IPS DF 6.9 (cell line): ENCODE measurements at regions not wholly inside any gene's neighbourhood (a gene's known extent, or its start where the extent isn't known, plus 50 kb on each side); places are given as distances from the start of the nearest gene placed in this dataset.
"Not testable (repeated sequence)": the region's sequence is repeated elsewhere in the genome, so short reads cannot be mapped to it uniquely, and the experiment has no call there.

Source experiments
- DNase-seq: peaks from one replicate; pipeline ENCODE4 v3.0.0-alpha.2; 2013; ENCODE audit warnings: low read depth, low spot score
- H3K27ac ChIP-seq: one replicate; pipeline ENCODE4 v1.5.1; 2013; ENCODE audit warnings: low read length, control low read depth
- H3K27me3 ChIP-seq: 2 replicates; pipeline ENCODE4 v1.6.1; 2013; ENCODE audit warnings: mild to moderate bottlenecking, low read length; ENCODE audit not compliant: control insufficient read depth, insufficient read depth
- H3K36me3 ChIP-seq: 2 replicates; pipeline ENCODE4 v1.6.1; 2013; ENCODE audit warnings: low read length; ENCODE audit not compliant: control insufficient read depth, insufficient read depth
- H3K4me1 ChIP-seq: 2 replicates; pipeline ENCODE4 v1.6.1; 2013; ENCODE audit warnings: low read length; ENCODE audit not compliant: control insufficient read depth, insufficient read depth
- H3K4me3 ChIP-seq: 2 replicates; pipeline ENCODE4 v1.5.1; 2013; ENCODE audit warnings: mild to moderate bottlenecking, low read length
- H3K9me3 ChIP-seq: 2 replicates; pipeline ENCODE4 v1.6.1; 2013; ENCODE audit warnings: low read length, inconsistent platforms; ENCODE audit not compliant: control insufficient read depth, insufficient read depth
- WGBS: extraction: QIAGEN DNeasy Blood & Tissue Kit; methylation state at CpG from one replicate; pipeline ENCODE4 v1.1.7; 2013; ENCODE audit warnings: mixed read lengths, missing lambda C conversion rate; ENCODE audit not compliant: insufficient read length, insufficient coverage; 5-methylcytosine and 5-hydroxymethylcytosine counted together

DNA sequence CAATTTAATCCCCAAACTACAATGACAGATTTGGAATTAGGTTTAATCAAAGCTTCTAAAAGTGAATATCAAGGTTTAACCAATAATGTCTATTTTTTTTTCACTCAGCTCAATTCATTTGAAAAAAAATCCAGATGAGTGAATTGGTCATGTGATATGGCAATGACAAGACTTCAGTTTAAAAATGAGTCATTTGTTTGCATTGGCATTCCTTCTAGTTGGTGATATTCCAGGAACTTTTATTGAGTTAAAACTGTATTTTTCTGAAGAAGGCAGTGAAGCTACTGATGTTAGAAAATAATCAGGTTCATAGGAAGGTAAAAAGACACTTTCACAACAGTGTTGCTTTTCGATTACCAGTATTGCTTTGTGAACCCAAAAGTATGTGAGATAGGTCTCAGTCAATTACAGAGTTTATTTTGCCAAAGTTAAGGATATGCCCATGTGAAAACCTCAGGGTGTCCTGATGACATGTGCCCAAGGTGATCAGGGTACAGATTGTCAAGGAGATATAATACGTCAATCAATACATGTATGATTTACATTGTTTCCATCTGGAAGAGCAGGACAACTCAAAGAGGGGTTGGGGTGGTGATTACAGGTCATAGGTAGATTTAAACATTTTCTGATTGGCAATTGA is 1214.9 kb downstream of the GALC start:
- Histone ChIP-seq H3K27me3 (no peaks in the 10 kb centered on the region), H3K9me3 (no peaks in the 10 kb centered on the region), H3K27ac (no peak overlapping the region), H3K36me3 (no peaks in the 10 kb centered on the region), H3K4me3 (no peak overlapping the region), H3K4me1 (no peaks in the 10 kb centered on the region)
- DNase-seq: no peak
- WGBS: no CpG with 5 or more reads among the region's 2 CpGs

DNA sequence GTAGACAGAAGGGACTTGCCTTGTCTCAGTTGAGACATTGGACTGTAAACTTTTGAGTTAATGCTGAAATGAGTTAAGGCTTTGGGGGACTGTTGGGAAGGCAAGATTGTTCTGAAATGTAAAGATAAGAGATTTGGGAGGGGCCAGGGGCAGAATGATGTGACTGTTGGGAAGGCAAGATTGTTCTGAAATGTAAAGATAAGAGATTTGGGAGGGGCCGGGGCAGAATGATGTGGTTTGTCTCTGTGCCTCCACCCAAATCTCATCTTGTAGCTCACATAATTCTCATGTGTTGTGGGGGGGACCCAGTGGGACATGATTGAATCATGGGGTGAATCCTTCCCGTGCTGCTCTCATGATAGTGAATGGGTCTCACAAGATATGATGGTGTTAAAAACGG is 1217.1 kb downstream of the GALC start:
- not testable (repeated sequence) for H3K4me1 ChIP-seq, H3K27ac ChIP-seq, H3K9me3 ChIP-seq, H3K4me3 ChIP-seq, H3K36me3 ChIP-seq, H3K27me3 ChIP-seq, DNase-seq
- no CpG with 5 or more reads among the region's 3 CpGs for WGBS

DNA sequence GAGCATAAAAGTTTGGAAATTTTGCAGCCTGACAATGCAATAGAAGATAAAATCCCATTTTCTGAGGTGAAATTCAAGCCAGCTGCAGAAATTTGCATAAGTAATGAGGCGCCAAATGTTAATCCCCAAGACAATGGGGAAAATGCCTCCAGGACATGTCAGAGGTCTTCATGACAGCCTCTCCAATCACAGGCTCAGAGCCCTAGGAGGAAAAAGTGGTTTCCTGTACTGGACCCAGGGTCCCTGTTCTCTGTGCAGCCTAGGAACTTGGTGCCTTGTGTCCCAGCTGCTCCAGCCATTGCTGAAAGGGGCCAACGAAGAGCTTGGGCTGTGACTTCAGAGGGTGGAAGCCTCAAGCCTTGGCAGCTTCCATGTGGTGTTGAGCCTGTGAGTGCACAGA is 1218.1 kb downstream of the GALC start:
- H3K4me1 ChIP-seq: no peaks in the 10 kb centered on the region
- H3K27ac ChIP-seq: no peak overlapping the region
- WGBS: no CpG with 5 or more reads among the region's 2 CpGs
- no peak for DNase-seq
- H3K4me3 ChIP-seq: no peak overlapping the region
- no peaks in the 10 kb centered on the region for H3K27me3 ChIP-seq
- no peaks in the 10 kb centered on the region for H3K36me3 ChIP-seq
- H3K9me3 ChIP-seq: no peaks in the 10 kb centered on the region

DNA sequence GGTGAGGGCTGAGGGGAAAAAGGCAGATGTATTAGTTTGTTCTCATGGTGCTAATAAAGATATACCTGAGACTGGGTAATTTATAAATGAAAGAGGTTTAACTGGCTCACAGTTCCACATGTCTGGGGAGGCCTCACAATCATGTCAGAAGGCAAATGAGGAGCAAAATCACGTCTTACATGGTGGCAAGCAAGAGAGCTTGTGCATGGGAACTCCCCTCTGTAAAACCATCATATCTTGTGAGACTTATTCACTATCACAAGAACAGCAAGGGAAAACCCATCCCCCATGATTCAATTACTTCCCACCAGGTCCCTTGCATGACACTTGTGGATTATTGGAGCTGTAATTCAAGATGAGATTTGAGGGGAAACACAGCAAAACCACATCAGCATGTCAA is 1220.9 kb downstream of the GALC start:
- H3K27me3 ChIP-seq: no peaks in the 10 kb centered on the region
- WGBS: no CpG with 5 or more reads among the region's 1 CpG
- DNase-seq: no peak
- no peaks in the 10 kb centered on the region for H3K4me1 ChIP-seq
- no peaks in the 10 kb centered on the region for H3K9me3 ChIP-seq
- no peaks in the 10 kb centered on the region for H3K36me3 ChIP-seq
- no peak overlapping the region for H3K4me3 ChIP-seq
- no peak overlapping the region for H3K27ac ChIP-seq

DNA sequence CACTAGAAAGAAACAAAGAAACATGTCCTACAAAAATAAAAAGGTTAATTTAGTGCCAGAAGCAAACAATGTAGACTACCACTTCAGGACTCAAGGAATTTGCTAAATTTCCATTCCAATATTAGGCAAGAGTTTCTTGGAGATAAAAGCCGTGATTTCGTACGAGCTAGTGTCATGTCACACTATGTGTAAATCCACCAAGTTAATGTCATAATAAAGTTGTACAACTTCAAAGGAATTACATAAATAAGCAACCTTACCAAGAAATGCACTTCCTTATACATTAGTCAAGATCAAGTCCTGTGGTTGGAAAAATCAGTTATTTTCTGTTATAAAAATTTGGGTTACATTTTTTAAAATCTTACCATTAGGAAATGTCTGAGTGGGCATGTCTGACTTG is 1222.8 kb downstream of the GALC start:
- Histone ChIP-seq H3K9me3 (no peaks in the 10 kb centered on the region), H3K27me3 (no peaks in the 10 kb centered on the region), H3K36me3 (no peaks in the 10 kb centered on the region), H3K27ac (no peak overlapping the region), H3K4me1 (no peaks in the 10 kb centered on the region), H3K4me3 (no peak overlapping the region)
- DNase-seq: no peak
- no CpG with 5 or more reads among the region's 3 CpGs for WGBS

DNA sequence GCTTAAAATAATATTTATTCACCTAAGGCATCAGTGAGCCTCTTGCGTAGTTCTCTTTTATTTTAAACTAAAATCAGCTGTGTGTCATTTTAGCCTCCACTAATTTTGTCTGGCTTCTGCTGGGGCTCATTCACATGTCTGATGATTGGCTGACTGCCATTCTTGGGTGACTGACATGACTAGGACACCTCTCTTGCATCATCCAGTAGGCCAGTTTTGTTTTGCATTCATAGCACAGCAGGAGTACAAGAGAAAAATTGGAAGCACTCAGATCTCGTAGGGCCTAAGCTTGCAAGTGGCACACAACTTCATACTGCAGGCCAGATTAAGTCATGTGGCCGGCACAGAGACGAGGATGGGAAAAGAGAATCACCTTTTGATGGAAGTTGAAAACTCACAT is 1226.5 kb downstream of the GALC start:
- H3K4me3 ChIP-seq: no peak overlapping the region
- no CpG with 5 or more reads among the region's 4 CpGs for WGBS
- H3K27ac ChIP-seq: no peak overlapping the region
- H3K27me3 ChIP-seq: no peaks in the 10 kb centered on the region
- no peaks in the 10 kb centered on the region for H3K36me3 ChIP-seq
- DNase-seq: no peak
- no peaks in the 10 kb centered on the region for H3K4me1 ChIP-seq
- no peaks in the 10 kb centered on the region for H3K9me3 ChIP-seq

DNA sequence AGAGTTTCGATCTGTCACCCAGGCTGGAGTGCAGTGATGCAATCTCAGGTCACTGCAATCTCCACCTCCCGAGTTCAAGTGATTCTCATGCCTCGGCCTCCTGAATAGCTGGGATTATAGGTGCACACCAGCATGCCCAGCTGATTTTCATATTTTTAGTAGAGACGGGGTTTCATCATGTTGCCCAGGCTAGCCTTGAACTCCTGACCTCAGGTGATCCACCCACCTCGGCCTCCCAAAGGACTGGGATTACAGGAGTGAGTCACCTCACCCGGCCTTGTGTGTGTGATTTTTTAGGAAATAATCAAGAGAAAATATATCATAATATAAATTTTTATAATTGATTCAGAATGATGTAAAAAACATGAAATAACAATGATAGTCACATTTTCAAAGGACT is 1231.4 kb downstream of the GALC start:
- whole genome bisulfite sequencing: no CpG with 5 or more reads among the region's 6 CpGs
- H3K4me3 ChIP-seq: no peak overlapping the region
- no peaks in the 10 kb centered on the region for H3K27me3 ChIP-seq
- no peak for DNase-seq
- H3K36me3 ChIP-seq: no peaks in the 10 kb centered on the region
- no peaks in the 10 kb centered on the region for H3K4me1 ChIP-seq
- no peaks in the 10 kb centered on the region for H3K9me3 ChIP-seq
- no peak overlapping the region for H3K27ac ChIP-seq

DNA sequence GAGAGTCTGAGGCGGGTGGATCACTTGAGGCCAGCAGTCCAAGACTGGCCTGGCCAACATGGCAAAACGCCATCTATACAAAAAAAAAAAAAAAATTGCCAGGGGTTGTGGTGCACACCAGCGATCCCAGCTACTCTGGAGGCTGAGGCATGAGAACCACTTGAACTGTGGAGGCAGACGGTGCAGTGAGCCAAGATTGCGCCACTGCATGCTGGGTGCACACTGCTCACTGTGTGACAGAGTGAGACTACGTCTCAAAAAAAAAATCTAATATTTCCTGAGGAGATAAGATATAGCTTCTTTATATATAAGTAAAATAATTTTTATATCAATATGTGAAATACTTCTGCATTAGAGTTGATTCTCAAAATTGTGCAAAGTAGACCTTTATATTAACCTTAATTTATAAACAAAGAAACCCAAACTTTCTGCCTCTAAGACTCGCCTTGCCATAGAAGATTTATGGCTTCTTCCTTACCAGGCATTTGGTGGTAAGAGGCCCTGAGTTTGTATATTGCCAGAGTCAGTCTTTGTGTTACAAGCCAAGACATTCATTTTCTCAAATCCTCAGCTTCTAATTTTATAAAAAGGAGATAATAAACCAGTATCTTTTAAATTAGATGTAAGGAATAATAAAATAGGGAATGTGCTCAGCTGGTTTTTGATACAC is 1226.7 kb downstream of the FLRT2 start:
- Histone ChIP-seq H3K4me3 (no peak overlapping the region), H3K27ac (no peak overlapping the region), H3K36me3 (no peaks in the 10 kb centered on the region), H3K27me3 (no peaks in the 10 kb centered on the region), H3K9me3 (peaks cover 3% of the 10 kb centered on the region; the same call in 1 of the 2 replicates), H3K4me1 (no peaks in the 10 kb centered on the region)
- WGBS: no CpG with 5 or more reads among the region's 7 CpGs
- DNase-seq: no peak

DNA sequence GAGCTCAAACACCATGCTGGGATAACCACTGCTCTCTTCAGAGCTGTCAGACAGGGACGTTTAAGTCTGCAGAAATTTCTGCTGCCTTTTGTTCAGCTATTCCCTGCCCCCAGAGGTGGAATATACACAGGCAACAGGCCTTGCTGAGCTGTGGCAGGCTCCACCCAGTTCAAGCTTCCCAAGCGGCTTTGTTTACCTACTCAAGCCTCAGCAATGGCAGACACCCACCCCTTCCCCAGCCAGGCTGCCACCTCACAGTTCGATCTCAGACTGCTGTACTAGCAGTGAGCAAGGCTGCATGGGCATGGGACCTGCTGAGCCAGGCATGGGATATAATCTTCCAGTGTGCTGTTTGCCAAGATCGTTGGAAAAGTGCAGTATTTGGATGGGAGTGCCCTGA is 1220.5 kb downstream of the FLRT2 start:
- not testable (repeated sequence) for H3K36me3 ChIP-seq, H3K27me3 ChIP-seq, DNase-seq, H3K9me3 ChIP-seq, H3K27ac ChIP-seq, H3K4me3 ChIP-seq, H3K4me1 ChIP-seq
- WGBS: no CpG with 5 or more reads among the region's 4 CpGs

DNA sequence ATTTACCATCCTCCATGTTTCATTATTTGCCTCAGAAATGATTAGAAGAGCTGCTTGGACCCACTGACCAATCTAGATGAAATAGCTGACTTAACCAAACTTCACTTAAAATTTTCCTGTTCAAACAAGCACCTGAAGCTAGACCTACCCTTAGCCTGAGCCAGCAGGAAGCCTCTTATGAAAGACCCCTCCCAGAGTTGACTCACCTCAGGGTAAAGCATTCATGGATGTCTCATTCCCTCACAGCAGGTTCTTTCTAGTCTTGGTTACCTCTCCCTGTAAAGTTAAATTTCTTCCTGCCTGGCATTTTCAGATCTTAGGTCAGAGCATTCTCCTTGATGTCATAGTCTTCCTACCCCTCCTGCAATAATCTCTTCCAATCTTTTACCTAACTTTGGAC is 1209.8 kb downstream of the FLRT2 start:
- Histone ChIP-seq H3K27ac (no peak overlapping the region), H3K27me3 (no peaks in the 10 kb centered on the region), H3K4me3 (no peak overlapping the region), H3K36me3 (no peaks in the 10 kb centered on the region), H3K4me1 (peaks cover 1% of the 10 kb centered on the region), H3K9me3 (no peaks in the 10 kb centered on the region)
- no peak for DNase-seq

DNA sequence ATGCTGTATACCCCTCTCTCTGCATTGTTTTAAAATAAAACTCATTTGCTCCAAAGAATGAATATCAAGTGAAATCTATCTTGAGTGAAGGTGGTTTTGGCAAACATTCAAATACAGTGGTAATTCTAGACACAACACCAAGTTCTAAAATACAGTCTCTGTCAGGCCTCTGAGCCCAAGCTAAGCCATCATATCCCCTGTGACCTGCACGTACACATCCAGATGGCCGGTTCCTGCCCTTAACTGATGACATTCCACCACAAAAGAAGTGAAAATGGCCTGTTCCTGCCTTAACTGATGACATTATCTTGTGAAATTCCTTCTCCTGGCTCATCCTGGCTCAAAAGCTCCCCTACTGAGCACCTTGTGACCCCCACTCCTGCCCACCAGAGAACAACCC is 1201.5 kb downstream of the FLRT2 start:
- not testable (repeated sequence) for H3K27ac ChIP-seq, DNase-seq, H3K27me3 ChIP-seq, H3K4me1 ChIP-seq, H3K36me3 ChIP-seq, H3K9me3 ChIP-seq, H3K4me3 ChIP-seq
- no CpG with 5 or more reads among the region's 2 CpGs for WGBS
